C4-2B (cell line): ENCODE measurements at regions not wholly inside any gene's neighbourhood (a gene's known extent, or its start where the extent isn't known, plus 50 kb on each side); places are given as distances from the start of the nearest gene placed in this dataset.

Source experiments
- ZFX ChIP-seq: fragments of 450-650 bp; IDR thresholded peaks from 2 replicates; pipeline ENCODE4 v1.6.1; 2017
- TF ChIP-seq, protein P1 (sequence below): fragments of 450-650 bp; conservative IDR thresholded peaks from 2 replicates; pipeline ENCODE4 v1.5.1; 2017; ENCODE audit warnings: mild to moderate bottlenecking

DNA sequence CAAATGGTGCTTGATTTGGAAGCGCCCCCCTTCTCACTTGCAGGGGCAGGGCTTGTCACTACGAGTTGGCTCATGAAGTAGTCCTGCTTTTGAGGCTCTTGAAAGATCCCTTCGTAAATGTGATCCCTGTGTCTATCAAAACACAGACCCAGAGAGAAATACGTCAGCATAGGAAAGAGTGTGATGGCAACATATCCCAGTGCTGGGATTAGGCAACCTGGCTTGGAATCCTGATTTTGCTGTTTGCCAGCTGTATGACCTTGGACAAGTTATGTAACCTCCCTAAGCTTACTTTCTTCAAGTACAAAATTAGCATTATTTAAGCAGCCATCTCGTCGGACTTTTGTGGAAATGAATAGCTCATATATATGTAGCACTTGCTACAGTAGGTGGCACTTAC lies 228.4 kb downstream of the ATG4C start:
- TF ChIP-seq, protein P1, sequence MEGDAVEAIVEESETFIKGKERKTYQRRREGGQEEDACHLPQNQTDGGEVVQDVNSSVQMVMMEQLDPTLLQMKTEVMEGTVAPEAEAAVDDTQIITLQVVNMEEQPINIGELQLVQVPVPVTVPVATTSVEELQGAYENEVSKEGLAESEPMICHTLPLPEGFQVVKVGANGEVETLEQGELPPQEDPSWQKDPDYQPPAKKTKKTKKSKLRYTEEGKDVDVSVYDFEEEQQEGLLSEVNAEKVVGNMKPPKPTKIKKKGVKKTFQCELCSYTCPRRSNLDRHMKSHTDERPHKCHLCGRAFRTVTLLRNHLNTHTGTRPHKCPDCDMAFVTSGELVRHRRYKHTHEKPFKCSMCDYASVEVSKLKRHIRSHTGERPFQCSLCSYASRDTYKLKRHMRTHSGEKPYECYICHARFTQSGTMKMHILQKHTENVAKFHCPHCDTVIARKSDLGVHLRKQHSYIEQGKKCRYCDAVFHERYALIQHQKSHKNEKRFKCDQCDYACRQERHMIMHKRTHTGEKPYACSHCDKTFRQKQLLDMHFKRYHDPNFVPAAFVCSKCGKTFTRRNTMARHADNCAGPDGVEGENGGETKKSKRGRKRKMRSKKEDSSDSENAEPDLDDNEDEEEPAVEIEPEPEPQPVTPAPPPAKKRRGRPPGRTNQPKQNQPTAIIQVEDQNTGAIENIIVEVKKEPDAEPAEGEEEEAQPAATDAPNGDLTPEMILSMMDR = no peak
- no peak for TF ChIP-seq ZFX
